ENCODE measurements at regions not wholly inside any gene's neighbourhood (a gene's known extent, or its start where the extent isn't known, plus 50 kb on each side); places are given as distances from the start of the nearest gene placed in this dataset.

DNA sequence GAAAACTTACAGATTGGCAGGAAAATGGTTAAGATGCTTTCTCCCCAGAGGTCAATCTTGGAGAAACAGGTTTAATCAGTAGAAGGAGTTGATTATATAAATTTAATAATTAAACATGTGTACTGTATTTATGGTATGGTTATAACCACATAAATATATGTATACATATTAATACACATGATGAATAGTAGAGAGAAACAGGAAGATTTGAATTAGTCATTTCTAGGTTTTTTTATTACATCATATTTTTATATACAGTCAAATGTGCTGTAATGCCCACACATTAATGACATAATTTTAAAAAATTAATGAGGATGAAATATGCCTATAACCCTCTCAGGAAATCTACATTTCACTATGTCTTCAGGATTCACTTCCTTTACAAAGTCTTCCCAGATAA, 229.7 kb downstream of the IKZF2 start:
- no peaks in the 10 kb centered on the region for H3K27me3 ChIP-seq
- H3K27ac ChIP-seq = no peak overlapping the region
- intact Hi-C loops (cut with DNase I) = no loop called here
- no peaks in the 10 kb centered on the region for H3K4me1 ChIP-seq
- no peak overlapping the region for H3K4me3 ChIP-seq
- no peak for TF ChIP-seq POLR2A (IDR thresholded peaks at IDR 0.05)
- TF ChIP-seq, protein P1, sequence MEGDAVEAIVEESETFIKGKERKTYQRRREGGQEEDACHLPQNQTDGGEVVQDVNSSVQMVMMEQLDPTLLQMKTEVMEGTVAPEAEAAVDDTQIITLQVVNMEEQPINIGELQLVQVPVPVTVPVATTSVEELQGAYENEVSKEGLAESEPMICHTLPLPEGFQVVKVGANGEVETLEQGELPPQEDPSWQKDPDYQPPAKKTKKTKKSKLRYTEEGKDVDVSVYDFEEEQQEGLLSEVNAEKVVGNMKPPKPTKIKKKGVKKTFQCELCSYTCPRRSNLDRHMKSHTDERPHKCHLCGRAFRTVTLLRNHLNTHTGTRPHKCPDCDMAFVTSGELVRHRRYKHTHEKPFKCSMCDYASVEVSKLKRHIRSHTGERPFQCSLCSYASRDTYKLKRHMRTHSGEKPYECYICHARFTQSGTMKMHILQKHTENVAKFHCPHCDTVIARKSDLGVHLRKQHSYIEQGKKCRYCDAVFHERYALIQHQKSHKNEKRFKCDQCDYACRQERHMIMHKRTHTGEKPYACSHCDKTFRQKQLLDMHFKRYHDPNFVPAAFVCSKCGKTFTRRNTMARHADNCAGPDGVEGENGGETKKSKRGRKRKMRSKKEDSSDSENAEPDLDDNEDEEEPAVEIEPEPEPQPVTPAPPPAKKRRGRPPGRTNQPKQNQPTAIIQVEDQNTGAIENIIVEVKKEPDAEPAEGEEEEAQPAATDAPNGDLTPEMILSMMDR (IDR thresholded peaks at IDR 0.05) = no peak
- DNase-seq (no peak), ATAC-seq (no peak)
- H3K36me3 ChIP-seq = no peaks in the 10 kb centered on the region
- peaks cover 0 to 9% (median 2%) of the 10 kb centered on the region in 12 donors for H3K9me3 ChIP-seq

DNA sequence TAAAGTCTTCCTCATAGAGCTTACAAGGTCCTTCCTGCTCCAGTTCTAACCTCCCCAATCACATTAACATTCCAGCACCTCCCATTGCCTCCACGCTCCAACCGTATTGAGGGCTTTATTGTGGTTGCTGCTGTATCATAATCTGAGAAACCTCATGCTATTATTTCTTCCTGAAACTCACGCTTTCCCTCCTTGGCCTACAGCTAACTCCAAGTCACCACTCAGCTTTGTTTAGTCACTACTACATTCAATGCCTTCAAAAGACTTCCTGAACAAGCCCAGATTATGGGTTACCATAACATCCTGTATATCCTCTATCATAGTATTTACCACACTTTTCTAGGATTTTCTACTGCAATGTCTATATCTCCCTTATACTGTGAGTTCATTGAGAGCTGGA, 230.4 kb downstream of the IKZF2 start:
- TF ChIP-seq POLR2A (IDR thresholded peaks at IDR 0.05) = no peak
- TF ChIP-seq, protein P1 (IDR thresholded peaks at IDR 0.05) = no peak
- H3K4me1 ChIP-seq = no peaks in the 10 kb centered on the region
- H3K9me3 ChIP-seq = peaks cover 0 to 9% (median 2%) of the 10 kb centered on the region in 12 donors
- ATAC-seq = no peak
- no peak for DNase-seq
- intact Hi-C loops (cut with DNase I) = no loop called here
- no peaks in the 10 kb centered on the region for H3K36me3 ChIP-seq
- H3K27ac ChIP-seq = no peak overlapping the region
- no peaks in the 10 kb centered on the region for H3K27me3 ChIP-seq
- no peak overlapping the region for H3K4me3 ChIP-seq
- WGBS, 4 donors = 78 to 89% (median 83%) methylated on average over 3 of the region's 3 CpGs

DNA sequence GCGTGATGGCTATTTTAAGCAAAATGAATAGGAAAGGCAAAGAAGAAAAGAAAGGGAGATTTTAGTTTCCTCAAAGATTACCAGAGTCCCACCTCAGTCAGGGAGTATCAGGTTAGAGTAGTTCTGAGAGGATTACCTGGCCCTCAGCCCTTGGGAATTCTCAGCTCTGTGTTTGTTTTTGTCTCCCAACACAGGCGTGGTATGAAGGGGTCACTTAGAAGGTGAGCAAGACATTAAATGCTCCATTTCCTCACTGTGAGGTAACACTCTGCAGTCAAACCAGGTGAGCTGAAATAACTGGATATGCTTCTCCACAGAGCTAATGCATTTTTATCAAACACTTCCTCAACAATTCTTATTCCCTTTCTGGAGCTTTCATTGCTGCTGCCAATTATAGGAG, 232.2 kb downstream of the IKZF2 start:
- 71 to 84% (median 73%) methylated on average over 2 of the region's 2 CpGs for WGBS, 4 donors
- Histone ChIP-seq H3K9me3 (no peaks in the 10 kb centered on the region), H3K27ac (no peak overlapping the region), H3K4me3 (no peak overlapping the region), H3K27me3 (no peaks in the 10 kb centered on the region), H3K4me1 (no peaks in the 10 kb centered on the region), H3K36me3 (no peaks in the 10 kb centered on the region)
- TF ChIP-seq, protein P1 (IDR thresholded peaks at IDR 0.05) = no peak
- no peak for TF ChIP-seq POLR2A (IDR thresholded peaks at IDR 0.05)
- DNase-seq (no peak), ATAC-seq (no peak)
- intact Hi-C loops (cut with DNase I) = no loop called here

DNA sequence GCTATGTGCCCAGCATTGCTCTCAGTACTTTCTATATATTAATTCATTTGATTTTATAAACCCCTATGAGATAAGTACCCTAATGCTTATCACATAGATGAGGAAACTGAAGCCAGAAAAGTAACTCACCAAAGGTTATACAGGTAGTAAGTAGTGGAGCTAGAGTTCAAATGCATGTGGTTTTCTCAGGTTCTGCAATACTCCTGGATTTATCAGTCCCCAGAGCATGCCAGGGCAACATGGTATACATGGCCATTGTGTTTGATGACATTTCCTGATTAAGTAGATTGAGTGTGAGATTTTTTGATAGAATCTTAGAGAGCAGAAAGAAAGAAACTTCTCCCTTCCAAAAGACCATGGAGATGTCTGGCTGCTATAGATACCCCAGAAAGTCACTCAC, 233.1 kb downstream of the IKZF2 start:
- Histone ChIP-seq H3K36me3 (no peaks in the 10 kb centered on the region), H3K4me1 (no peaks in the 10 kb centered on the region), H3K27me3 (no peaks in the 10 kb centered on the region), H3K27ac (no peak overlapping the region), H3K9me3 (no peaks in the 10 kb centered on the region), H3K4me3 (no peak overlapping the region)
- ATAC-seq (no peak), DNase-seq (no peak)
- intact Hi-C loops (cut with DNase I) = no loop called here
- TF ChIP-seq, protein P1 (IDR thresholded peaks at IDR 0.05) = no peak
- TF ChIP-seq POLR2A (IDR thresholded peaks at IDR 0.05) = no peak
